Activated naive CD8-positive, alpha-beta T cell (primary cell): ENCODE measurements at regions not wholly inside any gene's neighbourhood (a gene's known extent, or its start where the extent isn't known, plus 50 kb on each side); places are given as distances from the start of the nearest gene placed in this dataset.

Experiments used
- H3K27ac Mint-ChIP-seq: one replicate; pipeline ENCODE4 v1.8.0; 2021; ENCODE audit warnings: mixed read lengths
- H3K27me3 Mint-ChIP-seq: one replicate; pipeline ENCODE4 v1.8.0; 2021; ENCODE audit warnings: mixed read lengths
- H3K36me3 Mint-ChIP-seq: one replicate; pipeline ENCODE4 v1.8.0; 2021; ENCODE audit warnings: mixed read lengths
- H3K4me1 Mint-ChIP-seq: one replicate; pipeline ENCODE4 v1.8.0; 2021; ENCODE audit warnings: low read depth, mixed read lengths
- H3K4me3 Mint-ChIP-seq: one replicate; pipeline ENCODE4 v1.8.0; 2021; ENCODE audit warnings: mild to moderate bottlenecking, mixed read lengths
- H3K9me3 Mint-ChIP-seq: one replicate; pipeline ENCODE4 v1.8.0; 2021; ENCODE audit warnings: low read depth, mixed read lengths

DNA sequence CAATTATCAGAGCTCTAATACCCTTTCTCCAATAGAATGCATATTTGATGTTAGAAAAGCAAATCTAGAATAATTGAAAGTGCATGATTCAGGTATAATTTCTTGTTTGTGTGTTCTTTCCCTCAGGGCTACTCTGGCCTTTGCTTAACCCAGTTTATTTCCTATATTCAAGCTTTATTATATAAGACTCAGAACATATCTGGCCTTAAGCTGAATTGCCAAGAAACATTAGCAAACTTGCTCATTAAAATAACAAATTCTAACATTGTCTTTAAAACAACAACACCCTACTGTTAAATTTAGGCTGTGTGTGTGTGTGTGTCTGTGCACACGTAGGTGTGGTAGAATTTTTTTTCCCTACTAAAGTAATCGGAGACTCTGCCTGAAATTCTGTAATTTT, 426.5 kb downstream of the UTRN start:
- H3K36me3 Mint-ChIP-seq: peaks cover 13% of the 10 kb centered on the region
- H3K27me3 Mint-ChIP-seq: no peaks in the 10 kb centered on the region
- H3K9me3 Mint-ChIP-seq: no peaks in the 10 kb centered on the region
- no peak overlapping the region for H3K27ac Mint-ChIP-seq
- H3K4me1 Mint-ChIP-seq: peaks cover 15% of the 10 kb centered on the region
- no peak overlapping the region for H3K4me3 Mint-ChIP-seq

DNA sequence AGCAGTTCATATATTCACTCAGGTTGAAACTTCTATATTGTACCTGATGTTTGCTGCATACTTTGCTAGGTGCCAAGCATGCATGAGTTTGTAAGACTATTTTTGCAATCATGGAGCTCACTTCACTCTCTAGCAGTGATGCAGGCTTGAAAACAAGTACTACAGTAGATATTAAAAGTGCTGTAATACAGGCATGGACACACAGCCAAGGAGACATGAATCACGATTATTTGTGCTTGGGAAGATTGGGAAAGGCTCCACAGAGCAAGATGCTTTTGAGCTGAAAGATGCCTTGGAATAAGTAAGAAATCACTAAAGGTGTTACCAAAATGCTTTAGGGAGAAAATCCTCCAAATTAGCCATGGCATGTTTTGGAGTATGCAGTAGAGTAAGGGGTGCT, 427.4 kb downstream of the UTRN start:
- Mint-ChIP-seq H3K4me3 (no peak overlapping the region), H3K4me1 (peaks cover 15% of the 10 kb centered on the region), H3K9me3 (no peaks in the 10 kb centered on the region), H3K27ac (no peak overlapping the region), H3K27me3 (no peaks in the 10 kb centered on the region), H3K36me3 (peaks cover 11% of the 10 kb centered on the region)

DNA sequence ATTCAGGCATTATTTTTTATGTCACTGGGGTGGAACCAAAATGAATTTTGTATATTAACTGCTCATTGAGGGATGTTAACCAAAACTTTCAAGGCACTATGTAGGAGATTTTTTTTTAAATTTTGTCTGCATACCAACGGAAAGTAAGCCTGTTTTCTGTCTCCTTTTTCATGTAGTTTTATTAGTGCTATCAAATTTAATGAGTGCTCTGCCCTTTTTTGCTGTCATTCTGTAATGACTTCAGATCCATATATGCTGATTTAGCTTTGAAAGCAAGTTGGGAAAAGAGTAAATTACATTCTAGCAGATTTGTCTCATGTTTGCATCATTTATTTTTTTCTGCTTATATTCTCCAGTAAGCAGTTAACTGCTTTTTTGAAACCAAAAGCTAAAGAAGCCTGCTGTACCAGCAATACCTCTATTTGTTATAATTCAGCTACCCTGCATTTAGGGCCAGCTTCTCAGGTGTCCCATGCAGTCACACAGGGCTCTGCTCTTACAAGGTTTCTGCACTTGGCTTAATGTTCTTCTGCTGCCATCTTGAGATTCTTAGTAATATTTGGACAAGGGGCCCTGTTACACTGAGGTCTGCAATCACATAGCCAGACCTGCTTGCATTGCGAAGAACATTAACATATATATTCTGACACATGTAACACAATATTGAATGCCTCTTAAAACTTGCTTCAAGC, 429.0 kb downstream of the UTRN start:
- Mint-ChIP-seq H3K4me1 (peaks cover 24% of the 10 kb centered on the region), H3K4me3 (no peak overlapping the region), H3K36me3 (peaks cover 5% of the 10 kb centered on the region), H3K27ac (no peak overlapping the region), H3K9me3 (no peaks in the 10 kb centered on the region), H3K27me3 (no peaks in the 10 kb centered on the region)

DNA sequence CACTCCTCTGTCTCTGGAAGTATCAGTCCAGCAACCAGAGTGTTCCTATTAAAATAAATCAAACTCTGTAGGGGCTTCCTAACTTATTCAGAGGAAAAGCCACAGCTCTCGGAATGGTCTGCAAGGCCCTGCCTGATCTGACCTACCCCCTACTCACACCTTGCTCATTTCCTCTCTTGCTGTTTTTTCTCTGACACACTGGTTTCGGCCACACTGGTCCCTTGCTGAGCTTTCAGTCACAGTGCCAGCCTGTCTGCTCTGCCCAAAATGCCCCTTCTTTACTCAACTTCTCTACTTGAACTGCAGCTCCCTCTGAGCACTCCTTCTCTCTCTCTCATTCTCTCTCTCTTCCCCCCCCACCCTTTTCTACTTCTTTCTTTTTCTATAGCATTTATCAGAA, 430.2 kb downstream of the UTRN start:
- Mint-ChIP-seq H3K9me3 (no peaks in the 10 kb centered on the region), H3K27me3 (no peaks in the 10 kb centered on the region), H3K36me3 (peaks cover 12% of the 10 kb centered on the region), H3K27ac (peak overlapping the region; percentile 31), H3K4me1 (peaks cover 32% of the 10 kb centered on the region), H3K4me3 (no peak overlapping the region)

DNA sequence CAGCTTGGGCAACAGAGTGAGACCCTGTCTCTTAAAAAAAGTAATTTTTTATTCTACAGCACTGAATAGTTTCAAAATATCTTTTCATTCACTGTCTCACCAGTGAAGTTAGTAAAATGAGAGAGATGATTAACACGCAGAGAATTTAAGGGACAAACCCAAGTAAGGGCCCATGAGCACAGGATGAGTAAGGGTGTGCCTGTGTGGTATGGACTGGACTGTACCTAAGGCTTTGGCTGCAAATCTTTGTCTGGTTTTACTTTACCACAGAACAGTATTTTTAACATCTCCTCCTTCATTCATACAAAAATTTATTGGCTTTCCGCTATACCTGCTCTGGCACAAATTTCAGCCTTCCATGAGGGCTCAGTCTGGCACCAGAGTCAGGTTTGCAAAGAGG, 433.3 kb downstream of the UTRN start:
- Mint-ChIP-seq H3K27me3 (no peaks in the 10 kb centered on the region), H3K36me3 (peaks cover 20% of the 10 kb centered on the region), H3K9me3 (no peaks in the 10 kb centered on the region), H3K4me1 (peaks cover 54% of the 10 kb centered on the region), H3K27ac (peak overlapping the region; percentile 68), H3K4me3 (no peak overlapping the region)

DNA sequence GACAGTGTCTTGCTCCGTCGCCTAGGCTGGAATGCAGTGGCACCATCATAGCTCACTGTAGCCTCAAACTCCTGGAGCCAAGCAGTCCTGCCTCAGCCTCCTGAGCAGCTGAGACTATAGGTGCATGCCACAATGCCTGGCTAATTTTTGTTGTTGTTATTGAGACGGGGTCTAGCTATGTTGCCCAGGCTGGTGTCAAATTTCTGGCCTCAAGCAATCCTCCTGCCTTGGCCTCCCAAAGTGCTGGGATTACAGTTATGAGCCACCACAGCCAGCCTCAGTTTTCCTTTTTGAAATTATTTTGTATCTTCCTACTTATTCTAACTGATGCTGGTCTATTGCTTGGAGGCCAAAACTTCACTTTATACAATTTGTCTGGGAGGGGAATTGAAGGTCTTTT, 436.1 kb downstream of the UTRN start:
- Mint-ChIP-seq H3K36me3 (peaks cover 23% of the 10 kb centered on the region), H3K27ac (peak overlapping the region; percentile 72), H3K4me3 (no peak overlapping the region), H3K27me3 (no peaks in the 10 kb centered on the region), H3K4me1 (peaks cover 60% of the 10 kb centered on the region), H3K9me3 (no peaks in the 10 kb centered on the region)

DNA sequence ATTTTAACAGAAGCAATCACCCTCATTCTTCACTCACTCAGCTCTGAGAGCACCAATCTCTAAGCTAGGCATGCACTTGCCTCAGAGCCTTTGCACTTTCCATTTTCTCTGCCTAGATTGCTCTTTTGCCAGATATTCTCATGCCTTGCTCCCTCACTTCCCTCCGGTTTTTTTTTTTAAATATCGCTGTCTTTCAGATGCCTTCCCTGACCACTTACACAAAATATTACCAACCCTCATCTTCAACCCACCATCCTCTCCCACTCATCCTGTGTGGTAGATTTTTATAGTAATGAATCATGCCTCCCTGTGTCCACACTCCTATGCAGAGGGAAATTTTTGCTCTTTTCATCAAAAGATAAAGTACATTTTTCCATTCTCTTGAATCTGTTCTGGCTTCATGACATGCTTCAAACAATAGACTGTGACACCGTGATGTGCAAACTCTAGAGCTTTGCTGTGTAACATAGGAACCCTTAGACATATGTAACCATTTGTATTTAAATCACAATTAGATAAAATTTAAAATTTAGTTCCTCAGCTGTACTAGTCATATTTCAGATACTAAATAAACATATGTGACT, 437.1 kb downstream of the UTRN start:
- Mint-ChIP-seq H3K4me1 (peaks cover 70% of the 10 kb centered on the region), H3K27ac (peak overlapping the region; percentile 55), H3K4me3 (peak overlapping the region; percentile 3), H3K36me3 (peaks cover 23% of the 10 kb centered on the region), H3K9me3 (no peaks in the 10 kb centered on the region), H3K27me3 (no peaks in the 10 kb centered on the region)

DNA sequence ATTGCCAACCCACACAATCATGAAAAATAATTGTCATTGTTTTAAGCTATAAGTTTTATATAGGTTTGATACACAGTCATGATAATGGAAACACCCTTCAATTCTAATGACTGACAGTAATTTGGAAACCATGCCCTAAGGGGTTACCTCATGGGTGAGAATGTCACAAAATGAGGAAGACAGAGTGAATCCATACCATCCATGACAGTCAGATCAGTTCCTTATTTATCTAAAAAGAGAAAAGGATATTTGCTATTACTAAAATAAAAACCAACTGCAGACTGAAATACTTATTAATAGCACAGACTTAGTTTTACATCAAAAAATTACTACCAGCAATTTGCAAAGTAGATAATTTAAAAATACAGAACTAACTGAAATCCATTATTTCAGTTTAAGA, 437.8 kb downstream of the UTRN start:
- H3K9me3 Mint-ChIP-seq: no peaks in the 10 kb centered on the region
- no peak overlapping the region for H3K4me3 Mint-ChIP-seq
- H3K4me1 Mint-ChIP-seq: peaks cover 72% of the 10 kb centered on the region
- H3K36me3 Mint-ChIP-seq: peaks cover 23% of the 10 kb centered on the region
- H3K27ac Mint-ChIP-seq: peak overlapping the region; percentile 55
- no peaks in the 10 kb centered on the region for H3K27me3 Mint-ChIP-seq

DNA sequence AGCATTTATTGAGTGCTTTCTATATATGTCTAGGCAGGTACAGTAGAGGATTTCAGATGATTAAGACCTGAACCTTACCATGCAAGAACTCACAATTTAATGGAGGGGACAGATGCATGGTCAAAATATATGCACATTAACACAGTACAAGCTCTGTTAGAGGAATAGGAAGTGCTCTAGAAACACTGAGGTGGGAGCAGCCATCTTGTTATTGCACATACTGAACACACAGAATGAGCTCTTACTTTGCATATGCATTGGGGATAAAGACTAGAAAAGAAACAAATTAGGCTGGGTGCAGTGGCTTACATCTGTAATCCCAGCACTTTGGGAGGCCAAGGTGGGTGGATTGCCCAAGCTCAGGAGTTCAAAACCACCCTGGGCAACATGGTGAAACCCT, 438.3 kb downstream of the UTRN start:
- H3K4me3 Mint-ChIP-seq: no peak overlapping the region
- no peak overlapping the region for H3K27ac Mint-ChIP-seq
- H3K9me3 Mint-ChIP-seq: no peaks in the 10 kb centered on the region
- peaks cover 71% of the 10 kb centered on the region for H3K4me1 Mint-ChIP-seq
- H3K36me3 Mint-ChIP-seq: peaks cover 23% of the 10 kb centered on the region
- no peaks in the 10 kb centered on the region for H3K27me3 Mint-ChIP-seq

DNA sequence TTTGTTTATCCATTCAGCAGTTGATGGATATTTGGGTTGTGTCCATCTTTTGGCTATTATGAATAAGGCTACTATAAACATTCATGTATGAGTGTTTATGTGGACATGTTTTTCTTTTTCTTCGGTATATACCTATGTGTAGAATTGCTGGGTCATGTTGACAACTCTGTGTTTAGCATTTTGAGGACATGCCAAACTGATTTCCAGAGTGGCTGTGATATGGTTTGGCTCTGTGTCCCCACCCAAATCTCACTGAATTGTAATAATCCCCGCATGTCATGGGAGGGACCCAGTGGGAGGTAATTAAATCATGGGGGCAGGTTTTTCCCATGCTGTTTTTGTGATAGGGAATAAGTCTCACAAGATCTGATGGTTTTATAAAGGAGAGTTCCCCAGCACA, 439.7 kb downstream of the UTRN start:
- Mint-ChIP-seq H3K27ac (peak overlapping the region; percentile 36), H3K4me3 (no peak overlapping the region), H3K9me3 (no peaks in the 10 kb centered on the region), H3K27me3 (no peaks in the 10 kb centered on the region), H3K4me1 (peaks cover 73% of the 10 kb centered on the region), H3K36me3 (peaks cover 20% of the 10 kb centered on the region)

DNA sequence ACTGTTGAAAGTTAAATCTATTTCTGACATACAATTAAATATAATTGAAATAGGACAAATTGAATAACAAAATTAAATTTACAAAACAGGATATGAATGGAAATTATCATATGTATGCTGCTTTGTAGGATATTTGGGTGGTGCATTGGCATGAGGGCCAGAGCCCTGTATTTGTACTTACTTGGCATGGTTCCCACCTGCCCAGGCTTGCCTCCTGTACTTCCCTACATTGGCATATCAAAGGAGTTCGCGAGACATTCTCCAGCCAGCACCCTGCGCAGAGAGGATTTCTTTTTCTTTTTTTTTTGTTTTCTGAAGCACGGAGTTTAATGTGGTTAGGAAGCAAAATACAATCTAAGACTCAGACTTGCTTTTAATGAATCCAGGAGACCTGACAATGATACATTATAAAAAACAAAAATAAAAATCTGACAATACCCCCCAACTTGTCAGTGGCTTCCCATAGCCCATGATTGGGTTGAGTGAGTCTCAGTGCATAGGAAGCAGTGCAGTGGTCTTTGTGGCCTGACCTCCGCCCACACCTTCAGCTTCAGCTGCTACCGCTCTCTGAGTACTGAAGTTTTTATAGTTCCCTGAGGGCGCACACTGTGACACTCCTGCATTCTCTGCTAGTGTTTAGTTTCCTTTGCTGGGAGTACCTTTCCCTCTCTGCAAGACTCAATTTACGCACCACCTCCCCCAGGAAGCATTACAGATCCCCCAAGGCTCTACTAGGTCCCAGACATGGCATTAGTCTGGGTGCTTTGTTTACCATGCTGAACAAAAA, 440.8 kb downstream of the UTRN start:
- Mint-ChIP-seq H3K27ac (peak overlapping the region; percentile 59), H3K36me3 (peaks cover 17% of the 10 kb centered on the region), H3K4me1 (peaks cover 74% of the 10 kb centered on the region), H3K9me3 (no peaks in the 10 kb centered on the region), H3K27me3 (no peaks in the 10 kb centered on the region), H3K4me3 (peak overlapping the region; percentile 65)

DNA sequence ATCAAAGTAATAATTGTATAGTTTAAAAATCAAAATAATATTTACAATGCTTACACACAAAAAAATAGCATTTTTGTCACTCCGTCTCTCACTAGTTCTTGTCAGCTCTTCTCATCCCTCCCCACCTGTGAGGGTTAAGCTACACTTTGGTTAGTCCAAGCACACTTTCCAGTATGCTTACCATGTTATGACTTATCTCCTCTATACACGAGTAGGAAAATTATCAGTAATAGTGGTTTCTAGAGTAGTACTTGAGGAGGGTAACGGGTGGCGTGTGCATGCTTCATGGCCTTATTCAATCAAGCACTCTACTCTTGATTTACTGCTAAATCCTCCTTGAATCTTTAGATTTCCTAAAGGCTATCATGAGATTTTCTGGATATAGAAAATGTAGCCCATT, 443.7 kb downstream of the UTRN start:
- Mint-ChIP-seq H3K4me3 (no peak overlapping the region), H3K36me3 (peaks cover 16% of the 10 kb centered on the region), H3K27me3 (no peaks in the 10 kb centered on the region), H3K4me1 (peaks cover 50% of the 10 kb centered on the region), H3K27ac (no peak overlapping the region), H3K9me3 (no peaks in the 10 kb centered on the region)

DNA sequence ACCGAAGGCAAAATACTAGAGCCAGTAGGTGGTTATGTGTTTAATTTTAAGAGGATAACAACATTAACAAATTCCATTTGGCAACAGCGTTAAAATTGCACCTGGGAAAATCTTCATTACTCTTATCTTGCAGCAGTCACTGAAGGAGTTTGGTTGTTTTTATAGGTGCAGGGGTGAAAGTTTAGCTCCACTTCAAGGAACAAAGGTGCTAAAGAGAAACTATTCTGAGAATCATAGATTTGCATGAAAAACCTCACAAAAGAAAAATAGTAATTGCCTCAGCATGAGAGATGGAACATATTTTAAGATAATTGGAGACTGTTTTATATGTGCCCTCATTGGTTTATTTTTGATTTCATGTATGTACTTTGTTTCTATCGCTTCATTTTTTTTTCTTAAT, 444.4 kb downstream of the UTRN start:
- peak overlapping the region; percentile 55 for H3K27ac Mint-ChIP-seq
- H3K9me3 Mint-ChIP-seq: no peaks in the 10 kb centered on the region
- no peaks in the 10 kb centered on the region for H3K27me3 Mint-ChIP-seq
- H3K36me3 Mint-ChIP-seq: peaks cover 20% of the 10 kb centered on the region
- H3K4me1 Mint-ChIP-seq: peaks cover 49% of the 10 kb centered on the region
- H3K4me3 Mint-ChIP-seq: peak overlapping the region; percentile 8

DNA sequence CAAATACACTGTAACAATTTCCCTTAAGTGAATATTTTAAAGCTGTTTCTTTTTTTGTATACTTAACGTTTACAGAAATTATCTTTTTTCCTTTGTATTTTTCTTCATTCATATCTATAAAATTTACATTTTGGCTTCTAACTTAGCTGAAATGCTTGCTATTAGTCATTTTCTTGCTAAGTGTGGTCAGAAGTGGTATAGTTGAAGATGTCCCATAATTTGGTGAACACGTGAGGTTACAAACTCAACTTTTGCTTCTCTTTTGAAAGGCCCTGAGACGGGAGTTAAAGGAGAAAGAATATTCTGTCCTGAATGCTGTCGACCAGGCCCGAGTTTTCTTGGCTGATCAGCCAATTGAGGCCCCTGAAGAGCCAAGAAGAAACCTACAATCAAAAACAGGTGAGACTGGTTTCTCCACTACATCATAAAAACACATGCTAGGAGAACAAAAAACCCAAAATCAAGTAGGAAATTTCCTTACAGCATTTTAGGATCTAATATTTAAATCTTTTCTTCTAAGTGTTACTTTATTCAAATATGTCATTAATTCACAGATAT, 445.0 kb downstream of the UTRN start:
- peaks cover 19% of the 10 kb centered on the region for H3K36me3 Mint-ChIP-seq
- peak overlapping the region; percentile 69 for H3K27ac Mint-ChIP-seq

DNA sequence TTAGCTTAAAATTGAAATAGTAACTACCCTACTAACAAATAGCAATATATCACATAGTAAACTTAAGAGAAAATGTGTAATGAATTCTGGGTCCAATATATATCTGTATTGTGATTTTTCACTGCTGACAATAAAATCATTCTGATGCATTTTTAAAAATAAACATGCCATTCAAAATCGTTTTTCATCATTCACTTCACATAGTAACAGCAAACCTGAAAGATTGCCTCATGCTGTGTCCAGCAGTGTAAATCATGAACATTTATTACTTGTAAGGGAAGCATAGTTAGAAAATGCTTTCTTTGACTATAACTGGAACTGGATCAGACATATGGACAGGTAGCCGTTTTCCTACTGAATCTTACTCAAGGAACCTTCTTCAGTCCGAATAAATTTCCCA, 446.1 kb downstream of the UTRN start:
- H3K27ac Mint-ChIP-seq: no peak overlapping the region
- H3K27me3 Mint-ChIP-seq: no peaks in the 10 kb centered on the region
- no peak overlapping the region for H3K4me3 Mint-ChIP-seq
- H3K36me3 Mint-ChIP-seq: peaks cover 24% of the 10 kb centered on the region
- no peaks in the 10 kb centered on the region for H3K9me3 Mint-ChIP-seq
- peaks cover 32% of the 10 kb centered on the region for H3K4me1 Mint-ChIP-seq

More for the DNA sequence above, 445.0 kb downstream of the UTRN start:
- Mint-ChIP-seq H3K4me1 (peaks cover 42% of the 10 kb centered on the region), H3K4me3 (peak overlapping the region; percentile 12), H3K27me3 (no peaks in the 10 kb centered on the region), H3K9me3 (no peaks in the 10 kb centered on the region)
